CD1c-positive myeloid dendritic cell (primary cell): ENCODE measurements at regions not wholly inside any gene's neighbourhood (a gene's known extent, or its start where the extent isn't known, plus 50 kb on each side); places are given as distances from the start of the nearest gene placed in this dataset.
"Not testable (repeated sequence)": the region's sequence is repeated elsewhere in the genome, so short reads cannot be mapped to it uniquely, and the experiment has no call there.

Source experiments
- DNase-seq: peaks from one replicate; pipeline ENCODE4 v3.0.0-alpha.2; 2016; ENCODE audit errors: extremely low spot score

DNA sequence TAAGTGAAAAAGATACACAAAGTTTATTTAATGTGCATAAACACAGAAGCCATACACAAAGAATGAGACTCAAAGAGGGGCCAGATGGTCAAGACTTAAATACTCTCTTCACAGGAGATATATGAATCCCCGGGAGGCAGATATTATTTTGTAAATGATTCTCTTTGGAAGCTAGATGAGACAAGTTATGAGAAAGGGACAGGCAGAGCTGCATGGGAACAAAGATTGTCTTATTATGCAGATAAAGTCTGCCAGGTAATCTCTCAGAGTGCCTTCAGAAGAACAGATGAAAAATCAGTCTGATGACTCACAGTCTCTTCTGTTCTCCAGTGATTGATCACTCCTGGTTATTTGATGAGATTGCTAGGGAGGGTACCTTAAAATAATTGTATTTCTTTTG, 89.0 kb downstream of the NAF1 start:
- no peak for DNase-seq

- DNase-seq, result no peak
These were observed 94.5 kb downstream of the NAF1 start for GRCh38 chr4:163072222-163072621.

DNA sequence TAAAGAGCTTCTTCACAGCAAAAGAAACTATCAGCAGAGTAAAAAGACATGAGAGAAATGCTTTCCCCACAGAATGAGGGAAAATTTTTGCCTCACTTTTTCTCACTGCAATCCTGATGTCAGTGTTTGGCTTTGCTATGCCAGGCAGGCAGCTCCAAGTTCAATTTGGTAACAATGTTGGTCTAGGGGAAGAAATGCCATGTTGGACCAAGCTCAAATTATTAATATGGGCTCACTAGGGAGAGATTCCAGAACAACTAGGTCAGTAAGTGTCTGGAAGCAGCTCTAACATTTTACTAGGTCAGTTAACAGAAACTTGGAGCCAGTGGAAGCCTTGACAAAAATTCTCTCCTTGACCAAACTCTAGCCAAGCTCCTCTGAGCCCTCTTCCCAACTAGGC, 95.4 kb downstream of the NAF1 start:
- no peak for DNase-seq

DNA sequence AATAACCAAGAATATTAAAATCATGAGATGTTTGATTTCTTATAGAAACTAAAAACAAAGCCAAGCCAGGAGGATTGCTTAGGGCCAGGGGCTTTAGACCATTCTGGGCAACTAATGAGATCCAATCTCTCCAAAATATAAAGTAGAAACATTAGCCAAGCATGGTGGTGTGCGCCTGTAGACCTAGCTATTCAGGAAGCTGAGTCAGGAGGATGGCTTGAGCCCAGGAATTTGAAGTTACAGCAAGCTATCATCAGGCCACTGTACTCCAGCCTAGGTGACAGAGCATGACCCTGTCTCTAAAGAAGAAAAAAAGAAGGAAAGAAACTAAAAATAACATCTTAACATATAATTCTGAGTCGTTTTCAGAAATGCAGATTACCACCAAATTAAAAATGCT, 96.7 kb downstream of the NAF1 start:
- no peak for DNase-seq

DNA sequence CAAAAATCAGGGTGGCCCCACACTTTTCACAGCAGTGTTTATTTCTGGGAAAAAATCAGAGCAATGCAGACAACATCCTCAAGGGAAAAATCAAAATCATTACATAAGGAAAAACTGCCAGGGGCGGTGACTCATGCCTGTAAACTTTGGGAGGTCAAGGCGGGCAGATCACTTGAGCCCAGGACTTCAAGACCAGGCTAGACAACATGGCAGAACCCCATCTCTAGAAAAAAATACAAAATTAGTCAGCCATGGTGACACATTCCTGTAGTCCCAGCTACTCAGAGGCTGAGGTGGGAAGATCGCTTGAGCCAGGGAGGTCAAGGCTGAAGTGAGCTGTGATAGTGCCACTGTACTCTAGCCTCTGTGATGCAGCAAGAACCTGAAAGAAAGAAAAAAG, 102.8 kb downstream of the NAF1 start:
- DNase-seq, result no peak

DNA sequence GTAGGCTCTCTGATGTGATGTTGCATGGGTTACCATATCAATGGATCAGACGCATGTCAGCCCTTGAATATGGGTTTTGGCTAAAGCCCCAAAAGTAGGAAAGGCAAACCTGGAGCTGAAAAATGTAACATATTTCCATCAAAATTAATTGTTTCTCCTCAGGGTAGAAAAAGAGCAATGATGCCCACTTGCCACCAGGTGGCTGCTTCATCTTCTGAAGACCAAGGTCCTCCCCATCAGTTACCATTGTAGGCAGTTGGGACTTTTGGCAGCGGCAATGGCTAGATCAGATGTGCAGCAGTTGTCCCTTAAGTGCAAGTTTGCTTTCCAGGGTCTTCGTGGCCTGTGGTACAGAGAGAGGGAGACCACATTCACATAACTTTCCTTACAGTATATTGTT, 118.2 kb downstream of the NAF1 start:
- DNase-seq, result peak; percentile 1

- no peak for DNase-seq
These were observed 124.4 kb downstream of the NAF1 start for GRCh38 chr4:163042306-163042705.

DNA sequence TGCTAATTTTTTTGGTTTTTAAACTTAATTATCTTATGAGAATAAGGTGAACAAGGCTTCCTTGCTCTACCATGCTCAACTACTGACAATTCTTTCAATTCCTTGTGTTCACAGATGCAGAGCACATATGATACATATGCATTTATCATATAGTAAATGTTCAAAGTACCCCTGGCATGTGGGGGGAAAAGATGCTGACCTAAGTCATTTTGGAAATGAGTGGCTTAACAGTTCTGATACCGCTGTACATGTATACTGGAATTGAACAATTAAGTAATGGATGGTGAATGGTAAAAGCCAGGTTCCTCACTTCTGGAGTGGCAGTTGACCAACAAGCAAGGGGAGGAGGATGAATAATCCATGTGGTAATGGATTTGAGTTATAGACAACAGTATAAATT, 149.6 kb downstream of the NAF1 start:
- DNase-seq, result no peak

GRCh38 chr4:163012816-163013215, 153.9 kb downstream of the NAF1 start:
- no peak for DNase-seq

GRCh38 chr4:163003979-163004378, 162.7 kb downstream of the NAF1 start:
- DNase-seq, result no peak

GRCh38 chr4:162988530-162988929, 178.2 kb downstream of the NAF1 start:
- no peak for DNase-seq

GRCh38 chr4:162985131-162985530, 181.6 kb downstream of the NAF1 start:
- DNase-seq, result no peak

DNA sequence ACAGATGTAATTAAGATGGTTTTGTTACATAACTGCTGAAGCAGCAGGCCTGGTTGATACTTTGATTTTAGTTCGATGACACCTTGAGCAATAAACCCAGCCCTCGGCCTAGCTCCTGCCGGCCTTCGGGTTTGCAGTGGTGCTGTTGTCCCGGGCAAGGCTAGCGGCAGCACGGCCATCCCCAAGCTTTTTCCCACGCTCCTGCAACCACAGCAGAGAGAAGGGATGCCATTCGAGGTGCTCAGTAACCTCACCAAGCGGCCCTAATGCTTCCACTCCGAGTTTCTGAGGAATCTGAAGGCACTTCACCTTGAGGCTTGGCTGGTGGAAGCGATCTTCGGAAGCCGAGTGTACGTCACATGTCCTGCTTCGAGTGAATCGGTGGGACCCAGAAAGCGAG, 182.1 kb downstream of the NAF1 start:
- no peak for DNase-seq

GRCh38 chr4:162981823-162982222, 184.9 kb downstream of the NAF1 start:
- no peak for DNase-seq

DNA sequence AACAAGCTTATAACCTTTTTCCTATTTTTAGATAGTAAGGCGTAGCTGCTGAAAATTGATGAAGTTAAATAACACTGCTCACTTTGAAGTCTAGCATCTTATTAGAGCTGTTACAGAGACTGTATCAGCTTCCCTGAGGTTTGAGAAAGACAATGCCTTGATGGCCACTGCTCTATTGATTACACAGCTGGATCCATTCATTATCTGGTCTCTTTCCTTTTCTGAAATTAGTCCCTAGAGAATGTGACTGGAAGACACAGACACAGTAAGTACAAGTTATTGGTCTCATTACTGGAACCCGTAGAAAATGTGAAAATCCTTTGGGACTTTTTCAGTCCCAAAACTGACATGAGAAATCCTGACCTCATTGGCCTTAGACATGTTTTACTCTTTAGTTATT, 188.3 kb downstream of the NAF1 start:
- DNase-seq, result no peak

DNA sequence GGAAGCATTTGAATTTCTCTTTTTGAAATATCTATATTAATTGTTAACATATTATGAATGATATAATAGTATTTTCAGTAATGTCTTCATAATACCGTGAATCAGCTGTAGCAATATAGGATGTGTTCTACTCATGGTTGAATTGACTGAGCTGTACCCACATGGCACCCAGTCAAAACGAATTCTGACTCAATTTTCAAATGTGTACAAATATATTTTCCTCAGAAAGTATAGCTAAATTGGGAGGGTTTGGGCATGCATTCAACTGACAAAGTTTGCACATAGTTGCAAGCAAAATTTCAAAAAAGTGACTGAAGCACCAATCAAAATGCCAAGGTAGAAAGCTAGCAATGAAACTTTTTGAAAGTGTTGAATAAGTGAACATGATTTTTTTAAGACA, 188.9 kb downstream of the NAF1 start:
- no peak for DNase-seq

GRCh38 chr4:162972661-162973330, 193.9 kb downstream of the NAF1 start:
- DNase-seq, result no peak

DNA sequence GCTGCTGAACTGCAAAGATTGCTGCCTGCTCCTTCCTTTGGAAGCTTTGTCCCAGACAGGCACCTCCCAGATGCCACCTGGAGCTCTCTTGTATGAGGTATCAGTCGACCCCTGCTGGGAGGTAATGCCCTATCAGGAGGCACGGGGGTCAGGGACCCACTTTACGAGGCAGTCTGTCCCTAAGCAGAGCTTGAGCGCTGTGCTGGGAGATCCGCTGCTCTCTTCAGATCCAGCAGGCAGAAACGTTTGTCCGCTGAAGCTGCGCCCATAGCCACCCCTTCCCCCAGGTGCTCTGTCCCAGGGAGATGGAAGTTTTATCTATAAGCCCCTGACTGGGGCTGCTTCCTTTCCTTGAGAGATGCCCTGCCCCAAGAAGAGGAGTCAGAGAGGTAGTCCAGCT, 197.5 kb downstream of the NAF1 start:
- DNase-seq, result no peak

GRCh38 chr4:162965978-162966377, 200.7 kb downstream of the NAF1 start:
- DNase-seq, result not testable (repeated sequence)

- no peak for DNase-seq
These were observed 207.6 kb downstream of the NAF1 start for GRCh38 chr4:162959046-162959445.

DNA sequence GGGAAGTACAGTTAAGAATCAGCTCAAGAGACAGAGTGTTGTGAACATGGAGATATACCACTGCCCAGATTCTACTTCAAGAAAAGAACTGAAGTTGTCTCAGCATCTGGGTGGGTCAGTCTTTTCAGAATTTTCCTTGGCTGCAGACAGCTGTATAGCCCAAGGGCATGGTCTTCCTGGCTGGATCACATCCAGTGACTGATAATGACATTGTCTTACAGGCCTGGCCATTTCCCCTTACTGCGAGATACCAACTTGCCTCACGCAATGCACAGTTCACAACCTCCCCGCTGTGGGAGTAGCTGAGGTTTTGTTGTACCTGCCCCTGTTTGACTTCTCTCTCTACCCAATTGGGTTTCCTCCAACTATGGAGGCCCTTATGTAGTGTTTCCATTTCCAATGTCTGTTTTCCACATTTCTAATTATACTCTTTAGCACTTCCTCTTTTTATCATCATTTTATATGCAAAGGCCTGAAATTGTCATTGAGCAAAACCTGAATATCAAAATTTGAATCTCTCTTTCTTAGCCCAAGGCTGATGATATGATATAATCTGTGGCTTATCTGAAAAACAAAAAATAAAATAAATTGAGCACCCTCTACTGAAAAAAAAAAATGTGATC, 209.1 kb downstream of the NAF1 start:
- DNase-seq, result no peak

GRCh38 chr4:162954976-162955375, 211.7 kb downstream of the NAF1 start:
- no peak for DNase-seq

- no peak for DNase-seq
These were observed 214.5 kb downstream of the NAF1 start for GRCh38 chr4:162952232-162952631.

- no peak for DNase-seq
These were observed 221.0 kb downstream of the NAF1 start for GRCh38 chr4:162945713-162946112.
